HUES6 (cell line): ENCODE measurements at regions not wholly inside any gene's neighbourhood (a gene's known extent, or its start where the extent isn't known, plus 50 kb on each side); places are given as distances from the start of the nearest gene placed in this dataset.

ENCODE experiments used
- H3K27ac ChIP-seq: 2 replicates; pipeline ENCODE4 v1.7.0; 2013; ENCODE audit warnings: low read depth, mild to moderate bottlenecking, low read length, inconsistent platforms
- H3K27me3 ChIP-seq: 2 replicates; pipeline ENCODE4 v1.6.1; 2013; ENCODE audit warnings: low read length; ENCODE audit not compliant: control insufficient read depth, insufficient read depth
- H3K36me3 ChIP-seq: 2 replicates; pipeline ENCODE4 v1.6.1; 2013; ENCODE audit warnings: low read length; ENCODE audit not compliant: control insufficient read depth, insufficient read depth
- H3K4me1 ChIP-seq: 2 replicates; pipeline ENCODE4 v1.6.1; 2013; ENCODE audit warnings: low read length; ENCODE audit not compliant: control insufficient read depth, insufficient read depth
- H3K4me3 ChIP-seq: 2 replicates; pipeline ENCODE4 v1.5.1; 2013; ENCODE audit warnings: low read depth, low read length
- H3K9ac ChIP-seq: one replicate; pipeline ENCODE4 v1.6.1; 2013; ENCODE audit warnings: mild to moderate bottlenecking, low read length
- H3K9me3 ChIP-seq: 2 replicates; pipeline ENCODE4 v1.6.1; 2013; ENCODE audit warnings: low read depth, low read length; ENCODE audit not compliant: control insufficient read depth, insufficient read depth

DNA sequence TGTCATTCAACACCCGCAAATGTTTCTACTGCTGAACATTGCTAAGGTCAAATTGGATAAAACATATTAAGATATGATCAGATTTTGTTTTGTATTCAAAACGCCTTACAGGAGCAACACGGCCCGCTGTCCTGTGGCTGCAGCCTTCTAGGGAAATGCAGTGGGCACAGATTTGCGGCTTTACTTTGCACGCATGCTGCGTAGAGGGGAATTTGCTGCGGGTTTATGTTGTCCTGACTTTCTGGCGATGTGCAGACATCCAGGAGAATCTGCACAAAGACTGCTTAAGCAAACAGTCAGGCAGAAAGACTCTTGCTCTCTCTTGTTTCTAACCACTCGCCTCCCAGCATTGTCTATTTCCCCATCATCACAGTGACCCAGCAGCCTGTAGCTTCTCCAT, 88.3 kb downstream of the LRRC30 start:
- no peaks in the 10 kb centered on the region for H3K27me3 ChIP-seq
- H3K9ac ChIP-seq, result no peak overlapping the region
- no peaks in the 10 kb centered on the region for H3K36me3 ChIP-seq
- H3K4me3 ChIP-seq, result no peak overlapping the region
- no peaks in the 10 kb centered on the region for H3K4me1 ChIP-seq
- no peaks in the 10 kb centered on the region for H3K9me3 ChIP-seq
- H3K27ac ChIP-seq, result no peak overlapping the region

DNA sequence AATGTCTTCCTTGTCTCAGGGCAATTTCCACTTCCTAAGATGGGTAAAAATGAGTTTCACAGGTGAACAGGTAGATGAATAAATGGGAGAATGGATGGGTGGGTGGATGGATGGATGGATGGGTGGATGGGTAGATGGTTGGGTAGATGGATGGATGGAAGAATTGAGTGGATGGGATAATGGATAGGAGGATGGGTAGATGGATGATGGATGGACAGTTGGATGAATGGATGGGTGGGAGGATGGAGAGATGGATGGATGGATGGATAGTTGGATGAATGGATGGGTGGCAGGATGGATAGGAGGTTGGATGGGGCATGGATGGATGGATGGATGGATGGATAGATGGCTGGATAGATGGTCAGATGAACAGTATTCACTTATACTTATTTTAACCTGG, 90.9 kb downstream of the LRRC30 start:
- Histone ChIP-seq H3K4me3 (no peak overlapping the region), H3K9ac (no peak overlapping the region), H3K36me3 (no peaks in the 10 kb centered on the region), H3K27me3 (no peaks in the 10 kb centered on the region), H3K4me1 (no peaks in the 10 kb centered on the region), H3K27ac (no peak overlapping the region), H3K9me3 (no peaks in the 10 kb centered on the region)

DNA sequence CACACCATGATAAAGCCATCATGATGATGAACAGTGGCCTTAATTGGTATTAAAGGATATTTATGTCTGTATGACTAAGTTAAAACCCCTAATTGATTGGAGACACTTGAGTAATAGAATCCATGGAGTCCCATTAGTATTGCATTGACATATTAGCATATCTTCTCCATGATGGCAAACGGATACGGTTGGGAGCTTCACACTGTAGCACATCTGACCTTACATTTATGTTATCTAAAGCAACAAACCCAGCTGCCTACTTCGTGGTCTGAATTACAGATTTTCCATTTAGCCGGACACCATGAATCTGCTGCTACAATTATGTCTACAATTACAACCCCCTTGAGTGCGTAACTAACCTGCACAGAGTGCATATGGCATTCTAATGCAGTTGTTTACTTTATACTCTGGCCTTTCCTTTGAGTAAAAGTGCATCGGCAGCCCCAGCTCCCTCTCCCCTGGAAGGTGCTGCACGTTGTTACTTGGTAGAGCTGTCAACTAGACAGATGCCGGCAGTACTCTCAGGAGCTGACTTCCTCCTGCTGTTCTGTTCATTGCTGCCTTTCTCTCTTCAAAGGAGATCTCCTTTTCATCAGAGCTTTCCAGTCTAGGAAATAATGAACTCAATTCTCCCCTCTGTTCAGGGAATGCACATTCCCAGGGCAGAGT, 92.1 kb downstream of the LRRC30 start:
- Histone ChIP-seq H3K4me3 (no peak overlapping the region), H3K36me3 (no peaks in the 10 kb centered on the region), H3K9me3 (no peaks in the 10 kb centered on the region), H3K27me3 (no peaks in the 10 kb centered on the region), H3K4me1 (no peaks in the 10 kb centered on the region), H3K9ac (no peak overlapping the region), H3K27ac (no peak overlapping the region)

DNA sequence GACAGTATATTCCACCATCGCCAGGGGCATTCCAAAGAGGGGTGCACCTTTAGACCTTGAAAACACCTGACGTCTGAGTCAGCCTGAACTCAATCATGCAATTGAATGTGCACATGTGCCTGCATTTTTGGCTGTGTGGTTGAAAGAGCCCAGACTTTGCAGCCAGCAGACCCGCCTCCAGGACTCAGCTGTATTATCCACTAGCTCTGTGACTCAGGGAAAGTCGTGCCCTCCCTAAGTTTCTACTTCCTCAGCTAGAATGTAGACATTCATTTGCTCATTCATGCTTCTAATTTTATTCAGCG, 94.2 kb downstream of the LRRC30 start:
- no peak overlapping the region for H3K27ac ChIP-seq
- no peak overlapping the region for H3K9ac ChIP-seq
- no peaks in the 10 kb centered on the region for H3K36me3 ChIP-seq
- no peak overlapping the region for H3K4me3 ChIP-seq
- H3K27me3 ChIP-seq, result no peaks in the 10 kb centered on the region
- H3K4me1 ChIP-seq, result peaks cover 5% of the 10 kb centered on the region; the same call in 1 of the 2 replicates
- H3K9me3 ChIP-seq, result no peaks in the 10 kb centered on the region

DNA sequence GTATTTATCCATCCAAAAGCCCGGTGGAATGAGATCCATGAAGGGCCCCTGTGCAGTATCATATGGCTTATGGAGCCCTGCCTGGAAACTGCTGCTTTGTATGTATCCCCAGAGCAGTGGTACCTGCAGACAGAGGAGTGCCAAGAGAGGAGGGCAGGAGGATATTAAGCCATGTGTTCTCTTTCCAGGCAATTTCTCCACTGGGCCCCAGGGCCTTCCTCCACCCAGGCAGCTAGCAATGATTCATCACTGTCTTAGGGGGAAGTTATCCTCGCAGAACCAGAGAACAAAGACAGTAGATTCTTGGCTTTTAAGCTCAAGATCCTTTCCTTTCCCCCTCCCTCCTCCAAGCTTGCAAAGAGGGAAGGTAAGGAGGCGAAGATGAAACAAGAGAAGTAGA, 98.1 kb downstream of the LRRC30 start:
- Histone ChIP-seq H3K4me1 (peaks cover 5% of the 10 kb centered on the region; the same call in 1 of the 2 replicates), H3K4me3 (no peak overlapping the region), H3K27me3 (no peaks in the 10 kb centered on the region), H3K9ac (no peak overlapping the region), H3K9me3 (no peaks in the 10 kb centered on the region), H3K36me3 (no peaks in the 10 kb centered on the region), H3K27ac (no peak overlapping the region)

DNA sequence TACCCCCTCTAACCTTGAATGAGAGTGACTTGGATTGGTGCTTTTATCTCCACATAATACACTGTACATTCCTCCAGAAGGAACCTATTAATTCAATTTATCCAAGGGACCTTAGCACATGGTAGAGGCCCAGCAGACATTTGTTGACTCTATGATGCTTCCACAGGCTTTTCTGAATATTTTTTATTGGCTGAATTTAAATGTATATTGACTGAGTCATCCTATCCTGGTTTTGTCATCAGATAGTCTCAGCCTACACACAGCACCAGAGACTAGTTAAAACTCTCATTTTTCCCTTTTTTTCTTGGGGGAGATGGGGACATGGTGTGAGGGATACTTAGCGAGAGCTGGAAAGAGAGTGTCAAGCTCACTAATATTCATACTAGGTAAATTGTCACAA, 101.6 kb downstream of the LRRC30 start:
- no peaks in the 10 kb centered on the region for H3K27me3 ChIP-seq
- H3K9me3 ChIP-seq, result no peaks in the 10 kb centered on the region
- H3K4me3 ChIP-seq, result no peak overlapping the region
- H3K27ac ChIP-seq, result no peak overlapping the region
- no peaks in the 10 kb centered on the region for H3K36me3 ChIP-seq
- H3K9ac ChIP-seq, result no peak overlapping the region
- peaks cover 5% of the 10 kb centered on the region; the same call in 1 of the 2 replicates for H3K4me1 ChIP-seq

DNA sequence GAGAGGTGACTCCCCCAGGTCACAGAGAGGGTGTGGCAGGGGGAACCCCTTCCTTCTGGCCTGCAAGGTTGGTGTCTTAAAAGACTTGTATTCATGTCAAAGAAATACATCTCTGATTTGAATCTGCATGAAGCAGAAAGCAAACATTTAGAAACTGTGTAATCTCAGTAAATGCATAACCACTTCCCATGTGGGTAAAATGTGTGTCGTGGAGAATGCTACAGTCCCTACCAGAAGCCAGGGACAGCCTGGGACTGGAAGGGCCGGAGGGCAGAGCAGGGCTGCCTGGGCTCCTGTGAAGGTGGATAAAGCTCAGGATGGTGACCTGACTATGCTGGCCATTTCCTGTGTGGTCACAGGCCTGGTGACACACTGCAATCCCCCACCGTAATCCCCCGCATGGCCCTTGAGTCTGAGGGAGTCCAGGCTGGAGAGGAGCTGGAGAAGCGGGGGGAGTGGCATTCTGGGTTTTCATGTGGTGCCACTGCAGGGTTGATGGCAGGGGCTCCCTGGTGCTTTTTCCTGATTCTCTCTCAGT, 102.2 kb downstream of the LRRC30 start:
- no peaks in the 10 kb centered on the region for H3K36me3 ChIP-seq
- no peak overlapping the region for H3K27ac ChIP-seq
- no peak overlapping the region for H3K9ac ChIP-seq
- no peak overlapping the region for H3K4me3 ChIP-seq
- no peaks in the 10 kb centered on the region for H3K27me3 ChIP-seq
- H3K4me1 ChIP-seq, result peaks cover 5% of the 10 kb centered on the region; the same call in 1 of the 2 replicates
- no peaks in the 10 kb centered on the region for H3K9me3 ChIP-seq

DNA sequence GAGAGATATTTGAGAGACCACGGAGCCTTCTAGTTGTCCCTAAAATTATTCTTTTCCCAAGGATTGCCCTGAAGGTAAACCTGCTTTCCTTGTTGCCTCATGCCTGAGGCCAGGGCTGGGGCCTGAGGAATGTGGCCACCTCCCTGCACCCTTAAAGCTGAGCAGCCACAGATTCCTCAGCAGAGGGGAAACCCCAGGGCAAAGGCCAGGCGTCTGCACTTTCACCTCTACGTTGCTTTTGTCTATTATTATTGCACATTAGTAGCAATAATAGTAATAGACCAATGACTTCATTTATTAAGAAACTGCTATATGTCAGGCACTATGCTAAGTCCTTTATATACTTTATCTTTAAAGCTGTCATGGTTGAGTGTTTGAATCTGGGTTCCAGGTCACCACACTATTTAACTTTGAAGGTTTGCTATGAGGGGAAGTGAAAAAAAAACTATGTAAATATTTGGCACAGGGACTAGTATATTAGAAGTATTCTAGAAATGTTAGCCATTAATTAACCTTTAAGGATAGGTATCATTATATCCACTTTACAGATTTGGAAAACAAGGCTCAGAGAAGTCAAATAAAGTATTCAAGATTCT, 104.2 kb downstream of the LRRC30 start:
- Histone ChIP-seq H3K9ac (no peak overlapping the region), H3K27ac (no peak overlapping the region), H3K4me3 (no peak overlapping the region), H3K27me3 (no peaks in the 10 kb centered on the region), H3K9me3 (no peaks in the 10 kb centered on the region), H3K36me3 (no peaks in the 10 kb centered on the region), H3K4me1 (no peaks in the 10 kb centered on the region)

DNA sequence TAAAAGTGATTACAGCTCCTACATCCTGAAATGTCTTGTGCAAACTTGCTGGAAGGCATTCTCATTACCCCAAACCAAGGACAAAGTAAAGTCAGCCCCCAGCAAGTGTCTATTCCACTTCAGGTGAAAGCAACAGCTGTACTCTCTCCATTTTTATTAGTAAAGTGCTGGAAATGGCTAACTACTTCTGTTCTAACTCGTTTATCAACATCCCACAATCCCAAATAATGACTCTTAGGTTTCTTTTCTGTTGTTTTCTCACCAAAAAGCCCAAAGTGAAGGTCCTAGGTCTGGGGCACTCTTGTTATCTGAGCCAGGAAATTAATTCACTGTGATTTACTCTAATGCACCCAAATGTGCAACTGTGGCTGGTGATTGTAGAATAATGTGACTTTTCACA, 105.7 kb downstream of the LRRC30 start:
- H3K9me3 ChIP-seq, result no peaks in the 10 kb centered on the region
- H3K4me3 ChIP-seq, result no peak overlapping the region
- no peak overlapping the region for H3K9ac ChIP-seq
- H3K4me1 ChIP-seq, result no peaks in the 10 kb centered on the region
- no peaks in the 10 kb centered on the region for H3K36me3 ChIP-seq
- no peaks in the 10 kb centered on the region for H3K27me3 ChIP-seq
- no peak overlapping the region for H3K27ac ChIP-seq

DNA sequence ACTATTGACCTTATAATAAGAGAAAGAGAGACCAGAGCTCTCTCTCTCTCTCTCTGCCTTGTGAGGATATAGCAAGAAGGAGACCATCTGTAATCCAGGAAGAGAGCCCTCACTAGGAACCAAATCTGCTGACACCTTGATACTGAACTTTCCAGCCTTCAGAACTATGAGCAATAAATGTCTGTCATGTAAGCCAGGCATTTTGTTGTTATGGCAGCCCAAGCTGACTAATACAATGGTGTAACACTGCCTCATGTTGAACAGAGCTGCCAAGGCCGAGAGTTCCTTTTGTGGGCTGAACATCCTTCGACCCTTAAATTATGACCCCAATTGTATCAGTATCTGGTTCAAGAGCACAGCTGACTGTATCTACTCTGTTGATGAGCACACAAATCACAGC, 108.0 kb downstream of the LRRC30 start:
- Histone ChIP-seq H3K27me3 (no peaks in the 10 kb centered on the region), H3K4me3 (no peak overlapping the region), H3K36me3 (no peaks in the 10 kb centered on the region), H3K9ac (no peak overlapping the region), H3K4me1 (no peaks in the 10 kb centered on the region), H3K9me3 (no peaks in the 10 kb centered on the region), H3K27ac (no peak overlapping the region)

DNA sequence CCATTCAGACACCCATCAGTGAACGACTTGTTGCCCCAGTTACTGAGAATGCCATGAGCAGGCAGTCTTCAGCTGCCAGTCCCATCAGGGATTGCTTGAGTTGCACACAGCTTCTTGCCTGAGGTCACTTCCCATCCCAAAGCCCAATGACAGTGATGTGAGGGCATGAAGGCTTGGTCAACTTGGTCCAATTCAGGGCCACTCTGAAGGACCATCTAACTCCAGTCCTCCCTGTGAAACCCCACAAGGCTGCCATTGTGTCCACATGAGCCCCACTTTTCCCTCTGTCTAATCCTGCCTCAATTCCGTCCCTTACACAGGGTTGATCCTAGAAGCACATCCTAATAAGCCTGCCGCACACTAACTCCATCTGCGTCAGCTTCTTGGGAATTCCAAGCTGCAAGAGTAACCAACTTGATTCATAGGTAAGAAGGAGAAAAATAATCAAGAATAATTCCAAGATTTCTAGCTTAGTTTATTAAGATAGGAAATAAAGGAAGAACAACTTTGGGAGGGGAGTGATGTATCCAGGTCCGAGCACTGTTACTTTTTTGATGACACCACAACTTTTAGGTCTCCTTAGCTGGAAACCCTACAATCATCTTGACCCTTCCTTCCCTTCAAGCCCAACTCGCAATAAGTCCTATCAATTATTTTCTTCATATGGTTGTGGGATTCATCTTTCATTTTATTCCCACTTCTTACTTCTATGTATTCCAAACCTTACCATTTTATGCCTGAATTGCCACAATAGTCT, 110.9 kb downstream of the LRRC30 start:
- Histone ChIP-seq H3K27ac (no peak overlapping the region), H3K9me3 (no peaks in the 10 kb centered on the region), H3K4me1 (no peaks in the 10 kb centered on the region), H3K9ac (no peak overlapping the region), H3K4me3 (no peak overlapping the region), H3K27me3 (no peaks in the 10 kb centered on the region), H3K36me3 (no peaks in the 10 kb centered on the region)
